B cell (primary cell): ENCODE measurements at regions not wholly inside any gene's neighbourhood (a gene's known extent, or its start where the extent isn't known, plus 50 kb on each side); places are given as distances from the start of the nearest gene placed in this dataset.

ENCODE experiments used
- ATAC-seq: fragments of 200-7000 bp; cut with Tn5 transposase; one replicate; pipeline ENCODE4 v1.10.0; 2021; ENCODE audit warnings: low read depth, mild to moderate bottlenecking, moderate number of reproducible peaks, moderate library complexity
- CTCF ChIA-PET: fragments of 350-600 bp; sonication (Branson Sonifier 250); formaldehyde crosslinking; loops from one replicate; lab custom pipeline; 2021; ENCODE audit warnings: antibody characterized with exemption, inconsistent platforms; lab: Charles Lee
- POLR2A ChIA-PET: fragments of 350-600 bp; sonication (Branson Sonifier 250); formaldehyde crosslinking; loops from one replicate; lab custom pipeline; 2021; ENCODE audit warnings: antibody characterized with exemption; lab: Charles Lee
- DNase-seq: peaks from one replicate; pipeline ENCODE4 v3.0.0; 2013
- H2AFZ ChIP-seq: 2 replicates; pipeline ENCODE4 v1.6.1; 2012; ENCODE audit warnings: mild to moderate bottlenecking, low read depth, low read length; ENCODE audit not compliant: insufficient read depth, poor library complexity, severe bottlenecking
- H3K27ac ChIP-seq, 2 donors: 1 replicate in 1 of 2; 2 replicates in 1 of 2; pipeline ENCODE4 v1.5.1; 2012 to 2013; ENCODE audit warnings: low read length in 2 of 2, mild to moderate bottlenecking in 2 of 2, moderate library complexity in 1 of 2
- H3K27me3 ChIP-seq, 4 experiments: fragments of 200-600 bp in 1 of 4; sonication (generic) in 1 of 4; replicated peaks in 1 of 4; 1 replicate in 2 of 4; 2 replicates in 2 of 4; pipeline versions ENCODE4 v1.6.1 to v1.7.0; 2013 to 2016; ENCODE audit warnings: low read length in 3 of 4, mild to moderate bottlenecking in 2 of 4, mixed read lengths in 1 of 4, moderate library complexity in 1 of 4; ENCODE audit not compliant: insufficient read depth in 4 of 4, control insufficient read depth in 3 of 4; ENCODE audit errors: control extremely low read depth in 1 of 4
- H3K36me3 ChIP-seq, 2 experiments: replicated peaks in 1 of 2; 1 replicate in 1 of 2; 2 replicates in 1 of 2; pipeline versions ENCODE4 v1.6.1 to v1.7.1; 2013; ENCODE audit warnings: low read length in 1 of 2; ENCODE audit not compliant: insufficient read depth in 2 of 2, control insufficient read depth in 1 of 2; ENCODE audit errors: control extremely low read depth in 1 of 2, extremely low read depth in 1 of 2
- H3K4me1 ChIP-seq, 2 donors: fragments of 200-600 bp in 1 of 2; sonication (generic) in 1 of 2; 1 replicate in 1 of 2; 2 replicates in 1 of 2; pipeline versions ENCODE4 v1.5.1 to v1.6.1; 2013 to 2017; ENCODE audit warnings: low read length in 2 of 2; ENCODE audit not compliant: control insufficient read depth in 2 of 2, insufficient read depth in 2 of 2
- H3K4me2 ChIP-seq: replicated peaks from 2 replicates; pipeline ENCODE3; 2012; ENCODE audit warnings: mild to moderate bottlenecking, low read depth, low read length; ENCODE audit not compliant: poor library complexity, severe bottlenecking
- H3K4me3 ChIP-seq, 5 experiments: fragments of 200-600 bp in 1 of 5; sonication (generic) in 1 of 5; 1 replicate in 3 of 5; 2 replicates in 2 of 5; pipeline versions ENCODE4 v1.5.1 to v1.7.0; 2011 to 2016; ENCODE audit warnings: low read length in 4 of 5, mild to moderate bottlenecking in 4 of 5, low read depth in 2 of 5, control low read depth in 1 of 5, moderate library complexity in 1 of 5; ENCODE audit not compliant: insufficient read depth in 1 of 5; ENCODE audit errors: control extremely low read depth in 1 of 5, extremely low read depth in 1 of 5
- H3K79me2 ChIP-seq: fragments of 200-600 bp; sonication (generic); one replicate; pipeline ENCODE4 v1.6.0; 2016; ENCODE audit warnings: low read length; ENCODE audit not compliant: control insufficient read depth, insufficient read depth
- H3K9ac ChIP-seq: fragments of 200-600 bp; sonication (generic); 2 replicates; pipeline ENCODE4 v1.6.1; 2017; ENCODE audit warnings: mild to moderate bottlenecking, low read length, moderate library complexity
- H3K9me3 ChIP-seq, 3 donors: one replicate each; pipeline versions ENCODE4 v1.6.1 to v1.7.1; 2013; ENCODE audit warnings: low read length in 2 of 3; ENCODE audit not compliant: control insufficient read depth in 2 of 3, insufficient read depth in 1 of 3; ENCODE audit errors: control extremely low read depth in 1 of 3
- H4K20me1 ChIP-seq: 2 replicates; pipeline ENCODE4 v1.6.0; 2012; ENCODE audit warnings: mild to moderate bottlenecking, low read length; ENCODE audit not compliant: insufficient read depth, control insufficient read depth, poor library complexity, severe bottlenecking
- H3K27ac Mint-ChIP-seq: one replicate; pipeline ENCODE4 v1.8.0; 2021; ENCODE audit warnings: mixed read lengths
- H3K27me3 Mint-ChIP-seq: one replicate; pipeline ENCODE4 v1.8.0; 2021; ENCODE audit warnings: mixed read lengths
- H3K4me1 Mint-ChIP-seq: one replicate; pipeline ENCODE4 v1.8.0; 2021; ENCODE audit warnings: mixed read lengths
- H3K4me3 Mint-ChIP-seq: one replicate; pipeline ENCODE4 v1.8.0; 2021; ENCODE audit warnings: mixed read lengths
- H3K9me3 Mint-ChIP-seq: one replicate; pipeline ENCODE4 v1.8.0; 2022; ENCODE audit warnings: mixed read lengths; ENCODE audit not compliant: insufficient read depth
- EZH2 ChIP-seq: IDR thresholded peaks from 2 replicates; pipeline ENCODE4 v1.6.1; 2012; ENCODE audit warnings: borderline replicate concordance, low read depth, mild to moderate bottlenecking, moderate library complexity, low read length; ENCODE audit not compliant: insufficient read depth, poor library complexity, severe bottlenecking
- whole genome bisulfite sequencing: methylation state at CpG from one replicate; pipeline ENCODE4 v1.1.5; 2013; ENCODE audit warnings: missing lambda C conversion rate; ENCODE audit not compliant: insufficient coverage; 5-methylcytosine and 5-hydroxymethylcytosine counted together
- intact Hi-C: fragments of 100-400 bp; cut with micrococcal nuclease; formaldehyde crosslinking; loops from one replicate; pipeline ENCODE4 v1.10.0; 2022
- TF ChIP-seq, protein P1 (sequence below): fragments of 200-600 bp; IDR thresholded peaks from one replicate; pipeline ENCODE4 v1.8.0; 2022; ENCODE audit warnings: antibody characterized with exemption, mild to moderate bottlenecking

GRCh38 chr15:87736891-87737389, 519.6 kb downstream of the NTRK3 start:
- Histone ChIP-seq H3K9me3 (peaks cover 0 to 7% (median 0%) of the 10 kb centered on the region in 3 donors), H3K27me3 (no peaks in the 10 kb centered on the region), H2AFZ (no peak overlapping the region), H3K27ac (no peak overlapping the region), H3K36me3 (no peaks in the 10 kb centered on the region), H3K4me2 (no peak overlapping the region), H3K4me1 (no peaks in the 10 kb centered on the region), H3K4me3 (no peak overlapping the region), H3K9ac (no peak overlapping the region), H4K20me1 (no peaks in the 10 kb centered on the region), H3K79me2 (no peaks in the 10 kb centered on the region)
- ChIA-PET CTCF (no interaction called here), POLR2A (no interaction called here)
- H3K9me3 Mint-ChIP-seq: no peaks in the 10 kb centered on the region
- WGBS: no CpG with 5 or more reads among the region's 4 CpGs
- intact Hi-C loops: no loop called here
- TF ChIP-seq, protein P1, sequence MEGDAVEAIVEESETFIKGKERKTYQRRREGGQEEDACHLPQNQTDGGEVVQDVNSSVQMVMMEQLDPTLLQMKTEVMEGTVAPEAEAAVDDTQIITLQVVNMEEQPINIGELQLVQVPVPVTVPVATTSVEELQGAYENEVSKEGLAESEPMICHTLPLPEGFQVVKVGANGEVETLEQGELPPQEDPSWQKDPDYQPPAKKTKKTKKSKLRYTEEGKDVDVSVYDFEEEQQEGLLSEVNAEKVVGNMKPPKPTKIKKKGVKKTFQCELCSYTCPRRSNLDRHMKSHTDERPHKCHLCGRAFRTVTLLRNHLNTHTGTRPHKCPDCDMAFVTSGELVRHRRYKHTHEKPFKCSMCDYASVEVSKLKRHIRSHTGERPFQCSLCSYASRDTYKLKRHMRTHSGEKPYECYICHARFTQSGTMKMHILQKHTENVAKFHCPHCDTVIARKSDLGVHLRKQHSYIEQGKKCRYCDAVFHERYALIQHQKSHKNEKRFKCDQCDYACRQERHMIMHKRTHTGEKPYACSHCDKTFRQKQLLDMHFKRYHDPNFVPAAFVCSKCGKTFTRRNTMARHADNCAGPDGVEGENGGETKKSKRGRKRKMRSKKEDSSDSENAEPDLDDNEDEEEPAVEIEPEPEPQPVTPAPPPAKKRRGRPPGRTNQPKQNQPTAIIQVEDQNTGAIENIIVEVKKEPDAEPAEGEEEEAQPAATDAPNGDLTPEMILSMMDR: no peak
- no peak for TF ChIP-seq EZH2
- no peak for ATAC-seq
- H3K27ac Mint-ChIP-seq: no peak overlapping the region
- no peak overlapping the region for H3K4me3 Mint-ChIP-seq
- no peaks in the 10 kb centered on the region for H3K27me3 Mint-ChIP-seq
- H3K4me1 Mint-ChIP-seq: no peaks in the 10 kb centered on the region
- DNase-seq: no peak

DNA sequence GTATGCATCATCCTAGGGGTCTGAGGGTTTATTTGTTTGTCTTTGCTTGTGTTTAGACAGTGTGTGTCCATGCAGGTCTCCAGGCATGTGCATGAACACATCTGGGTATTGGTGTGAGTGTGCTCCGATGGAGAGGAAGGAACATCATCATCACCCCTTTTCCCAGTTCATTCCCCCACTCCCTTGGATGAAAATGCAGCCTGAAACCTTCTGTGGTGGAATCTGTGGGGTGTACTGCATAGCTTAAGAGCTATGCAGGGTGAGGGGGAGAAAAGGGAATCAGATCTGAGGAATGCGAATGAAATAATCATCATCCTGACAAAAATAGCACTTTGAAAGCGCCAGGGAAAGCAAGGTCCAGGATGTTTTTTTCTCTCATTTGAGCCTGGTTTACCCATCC, 520.1 kb downstream of the NTRK3 start:
- ATAC-seq: no peak
- Histone ChIP-seq H3K27me3 (no peaks in the 10 kb centered on the region), H4K20me1 (no peaks in the 10 kb centered on the region), H3K79me2 (no peaks in the 10 kb centered on the region), H3K4me2 (no peak overlapping the region), H3K4me3 (no peak overlapping the region), H2AFZ (no peak overlapping the region), H3K4me1 (no peaks in the 10 kb centered on the region), H3K9me3 (peaks cover 0 to 7% (median 0%) of the 10 kb centered on the region in 3 donors), H3K27ac (no peak overlapping the region), H3K9ac (no peak overlapping the region), H3K36me3 (no peaks in the 10 kb centered on the region)
- Mint-ChIP-seq H3K27ac (no peak overlapping the region), H3K9me3 (no peaks in the 10 kb centered on the region), H3K27me3 (no peaks in the 10 kb centered on the region), H3K4me1 (no peaks in the 10 kb centered on the region), H3K4me3 (no peak overlapping the region)
- no peak for TF ChIP-seq EZH2
- TF ChIP-seq, protein P1: no peak
- ChIA-PET POLR2A (no interaction called here), CTCF (no interaction called here)
- intact Hi-C loops: no loop called here
- no peak for DNase-seq
- WGBS: no CpG with 5 or more reads among the region's 3 CpGs
